Natural killer cell (primary cell): ENCODE measurements at regions not wholly inside any gene's neighbourhood (a gene's known extent, or its start where the extent isn't known, plus 50 kb on each side); places are given as distances from the start of the nearest gene placed in this dataset.

Experiments
- ATAC-seq, 3 donors: fragments of 150-1000 bp in 2 of 3; fragments of 200-7000 bp in 1 of 3; cut with Tn5 transposase; 1 replicate in 1 of 3; 2 replicates in 2 of 3; pipeline ENCODE4 v1.10.0; 2021; ENCODE audit warnings: mild to moderate bottlenecking in 2 of 3, moderate library complexity in 2 of 3
- DNase-seq, 2 donors: peaks; one replicate each; pipeline versions ENCODE4 v3.0.0 to v3.0.0-alpha.2; 2013 to 2021; ENCODE audit warnings: mixed read lengths in 1 of 2
- H3K27ac ChIP-seq: one replicate; pipeline ENCODE4 v1.5.1; 2013; ENCODE audit warnings: mild to moderate bottlenecking, low read length
- H3K27me3 ChIP-seq: one replicate; pipeline ENCODE4 v1.6.1; 2013; ENCODE audit warnings: low read length; ENCODE audit not compliant: control insufficient read depth, insufficient read depth
- H3K36me3 ChIP-seq: one replicate; pipeline ENCODE4 v1.6.1; 2013; ENCODE audit warnings: low read length; ENCODE audit not compliant: control insufficient read depth, insufficient read depth
- H3K4me1 ChIP-seq: one replicate; pipeline ENCODE4 v1.6.1; 2013; ENCODE audit warnings: low read length; ENCODE audit not compliant: control insufficient read depth, insufficient read depth
- H3K4me3 ChIP-seq: one replicate; pipeline ENCODE4 v1.5.1; 2013; ENCODE audit warnings: low read length
- H3K9me3 ChIP-seq: one replicate; pipeline ENCODE4 v1.6.1; 2013; ENCODE audit warnings: low read length; ENCODE audit not compliant: control insufficient read depth, insufficient read depth
- H3K27ac Mint-ChIP-seq, 2 donors: one replicate each; pipeline ENCODE4 v1.8.0; 2022; ENCODE audit warnings: mild to moderate bottlenecking in 2 of 2, mixed read lengths in 2 of 2, moderate library complexity in 1 of 2
- H3K27me3 Mint-ChIP-seq, 2 donors: one replicate each; pipeline ENCODE4 v1.8.0; 2022; ENCODE audit warnings: low read depth in 2 of 2, mixed read lengths in 2 of 2
- H3K36me3 Mint-ChIP-seq: one replicate; pipeline ENCODE4 v1.8.0; 2022; ENCODE audit warnings: mixed read lengths
- H3K4me1 Mint-ChIP-seq, 2 donors: one replicate each; pipeline ENCODE4 v1.8.0; 2022; ENCODE audit warnings: mixed read lengths in 2 of 2
- H3K4me3 Mint-ChIP-seq: one replicate; pipeline ENCODE4 v1.8.0; 2022; ENCODE audit warnings: mild to moderate bottlenecking, moderate library complexity, mixed read lengths
- H3K9me3 Mint-ChIP-seq, 2 donors: one replicate each; pipeline ENCODE4 v1.8.0; 2022; ENCODE audit warnings: mixed read lengths in 2 of 2
- WGBS: methylation state at CpG from one replicate; pipeline ENCODE4 v1.1.7; 2013; ENCODE audit warnings: missing lambda C conversion rate; ENCODE audit not compliant: insufficient coverage; 5-methylcytosine and 5-hydroxymethylcytosine counted together
- intact Hi-C: fragments of 100-400 bp; cut with micrococcal nuclease; formaldehyde crosslinking; loops from one replicate; pipeline ENCODE4 v1.14.2; 2022
- TF ChIP-seq, protein P1 (sequence below): fragments of 200-600 bp; IDR thresholded peaks from one replicate; pipeline ENCODE4 v1.8.0; 2022; ENCODE audit warnings: antibody characterized with exemption

- no peaks in the 10 kb centered on the region for H3K4me1 ChIP-seq
- Mint-ChIP-seq H3K9me3 (no peaks in the 10 kb centered on the region), H3K27ac (no peak overlapping the region), H3K4me1 (no peaks in the 10 kb centered on the region), H3K4me3 (no peak overlapping the region), H3K27me3 (no peaks in the 10 kb centered on the region), H3K36me3 (no peaks in the 10 kb centered on the region)
- ATAC-seq (no peak), DNase-seq (no peak)
- no peak overlapping the region for H3K27ac ChIP-seq
- intact Hi-C loops, result no loop called here
- H3K9me3 ChIP-seq, result no peaks in the 10 kb centered on the region
- H3K36me3 ChIP-seq, result no peaks in the 10 kb centered on the region
- H3K27me3 ChIP-seq, result no peaks in the 10 kb centered on the region
- H3K4me3 ChIP-seq, result no peak overlapping the region
- TF ChIP-seq, protein P1, sequence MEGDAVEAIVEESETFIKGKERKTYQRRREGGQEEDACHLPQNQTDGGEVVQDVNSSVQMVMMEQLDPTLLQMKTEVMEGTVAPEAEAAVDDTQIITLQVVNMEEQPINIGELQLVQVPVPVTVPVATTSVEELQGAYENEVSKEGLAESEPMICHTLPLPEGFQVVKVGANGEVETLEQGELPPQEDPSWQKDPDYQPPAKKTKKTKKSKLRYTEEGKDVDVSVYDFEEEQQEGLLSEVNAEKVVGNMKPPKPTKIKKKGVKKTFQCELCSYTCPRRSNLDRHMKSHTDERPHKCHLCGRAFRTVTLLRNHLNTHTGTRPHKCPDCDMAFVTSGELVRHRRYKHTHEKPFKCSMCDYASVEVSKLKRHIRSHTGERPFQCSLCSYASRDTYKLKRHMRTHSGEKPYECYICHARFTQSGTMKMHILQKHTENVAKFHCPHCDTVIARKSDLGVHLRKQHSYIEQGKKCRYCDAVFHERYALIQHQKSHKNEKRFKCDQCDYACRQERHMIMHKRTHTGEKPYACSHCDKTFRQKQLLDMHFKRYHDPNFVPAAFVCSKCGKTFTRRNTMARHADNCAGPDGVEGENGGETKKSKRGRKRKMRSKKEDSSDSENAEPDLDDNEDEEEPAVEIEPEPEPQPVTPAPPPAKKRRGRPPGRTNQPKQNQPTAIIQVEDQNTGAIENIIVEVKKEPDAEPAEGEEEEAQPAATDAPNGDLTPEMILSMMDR, result no peak
Measured at GRCh38 chr12:90028635-90029051, 320.0 kb upstream of the ATP2B1 start.

- Histone ChIP-seq H3K4me1 (no peaks in the 10 kb centered on the region), H3K4me3 (no peak overlapping the region), H3K36me3 (no peaks in the 10 kb centered on the region), H3K9me3 (no peaks in the 10 kb centered on the region), H3K27ac (no peak overlapping the region), H3K27me3 (no peaks in the 10 kb centered on the region)
- ATAC-seq, result no peak
- DNase-seq, result no peak
- intact Hi-C loops, result no loop called here
- no peaks in the 10 kb centered on the region for H3K9me3 Mint-ChIP-seq
- H3K27ac Mint-ChIP-seq, result no peak overlapping the region
- H3K4me3 Mint-ChIP-seq, result no peak overlapping the region
- no peaks in the 10 kb centered on the region for H3K27me3 Mint-ChIP-seq
- H3K36me3 Mint-ChIP-seq, result no peaks in the 10 kb centered on the region
- H3K4me1 Mint-ChIP-seq, result no peaks in the 10 kb centered on the region
- TF ChIP-seq, protein P1, result no peak
- 92% methylated on average over 5 of the region's 5 CpGs for WGBS
Measured at GRCh38 chr12:90027889-90028634, 319.4 kb upstream of the ATP2B1 start.

GRCh38 chr12:90027041-90027440 lies 318.4 kb upstream of the ATP2B1 start:
- ATAC-seq (no peak), DNase-seq (no peak)
- Mint-ChIP-seq H3K27me3 (no peaks in the 10 kb centered on the region), H3K4me1 (no peaks in the 10 kb centered on the region), H3K4me3 (no peak overlapping the region), H3K9me3 (no peaks in the 10 kb centered on the region), H3K36me3 (no peaks in the 10 kb centered on the region), H3K27ac (no peak overlapping the region)
- intact Hi-C loops, result no loop called here
- Histone ChIP-seq H3K36me3 (no peaks in the 10 kb centered on the region), H3K9me3 (no peaks in the 10 kb centered on the region), H3K27ac (no peak overlapping the region), H3K27me3 (no peaks in the 10 kb centered on the region), H3K4me3 (no peak overlapping the region), H3K4me1 (no peaks in the 10 kb centered on the region)
- TF ChIP-seq, protein P1, result no peak

GRCh38 chr12:90026516-90026915 lies 317.9 kb upstream of the ATP2B1 start:
- ATAC-seq (no peak), DNase-seq (no peak)
- H3K9me3 Mint-ChIP-seq, result no peaks in the 10 kb centered on the region
- Histone ChIP-seq H3K4me3 (no peak overlapping the region), H3K27me3 (no peaks in the 10 kb centered on the region), H3K4me1 (no peaks in the 10 kb centered on the region), H3K36me3 (no peaks in the 10 kb centered on the region), H3K27ac (no peak overlapping the region), H3K9me3 (no peaks in the 10 kb centered on the region)
- no peaks in the 10 kb centered on the region for H3K36me3 Mint-ChIP-seq
- no peaks in the 10 kb centered on the region for H3K4me1 Mint-ChIP-seq
- H3K27me3 Mint-ChIP-seq, result no peaks in the 10 kb centered on the region
- no peak overlapping the region for H3K27ac Mint-ChIP-seq
- intact Hi-C loops, result no loop called here
- over 99% methylated on average over 9 of the region's 9 CpGs for WGBS
- TF ChIP-seq, protein P1, result no peak
- no peak overlapping the region for H3K4me3 Mint-ChIP-seq
